B cell (primary cell): ENCODE measurements at regions not wholly inside any gene's neighbourhood (a gene's known extent, or its start where the extent isn't known, plus 50 kb on each side); places are given as distances from the start of the nearest gene placed in this dataset.

Experiments used
- ATAC-seq: fragments of 200-7000 bp; cut with Tn5 transposase; one replicate; pipeline ENCODE4 v1.10.0; 2021; ENCODE audit warnings: low read depth, mild to moderate bottlenecking, moderate number of reproducible peaks, moderate library complexity
- CTCF ChIA-PET: fragments of 350-600 bp; sonication (Branson Sonifier 250); formaldehyde crosslinking; loops from one replicate; lab custom pipeline; 2021; ENCODE audit warnings: antibody characterized with exemption, inconsistent platforms; lab: Charles Lee
- POLR2A ChIA-PET: fragments of 350-600 bp; sonication (Branson Sonifier 250); formaldehyde crosslinking; loops from one replicate; lab custom pipeline; 2021; ENCODE audit warnings: antibody characterized with exemption; lab: Charles Lee
- DNase-seq: peaks from one replicate; pipeline ENCODE4 v3.0.0; 2013
- H2AFZ ChIP-seq: 2 replicates; pipeline ENCODE4 v1.6.1; 2012; ENCODE audit warnings: mild to moderate bottlenecking, low read depth, low read length; ENCODE audit not compliant: insufficient read depth, poor library complexity, severe bottlenecking
- H3K27ac ChIP-seq, 2 donors: 1 replicate in 1 of 2; 2 replicates in 1 of 2; pipeline ENCODE4 v1.5.1; 2012 to 2013; ENCODE audit warnings: low read length in 2 of 2, mild to moderate bottlenecking in 2 of 2, moderate library complexity in 1 of 2
- H3K27me3 ChIP-seq, 4 experiments: fragments of 200-600 bp in 1 of 4; sonication (generic) in 1 of 4; replicated peaks in 1 of 4; 1 replicate in 2 of 4; 2 replicates in 2 of 4; pipeline versions ENCODE4 v1.6.1 to v1.7.0; 2013 to 2016; ENCODE audit warnings: low read length in 3 of 4, mild to moderate bottlenecking in 2 of 4, mixed read lengths in 1 of 4, moderate library complexity in 1 of 4; ENCODE audit not compliant: insufficient read depth in 4 of 4, control insufficient read depth in 3 of 4; ENCODE audit errors: control extremely low read depth in 1 of 4
- H3K36me3 ChIP-seq, 2 experiments: replicated peaks in 1 of 2; 1 replicate in 1 of 2; 2 replicates in 1 of 2; pipeline versions ENCODE4 v1.6.1 to v1.7.1; 2013; ENCODE audit warnings: low read length in 1 of 2; ENCODE audit not compliant: insufficient read depth in 2 of 2, control insufficient read depth in 1 of 2; ENCODE audit errors: control extremely low read depth in 1 of 2, extremely low read depth in 1 of 2
- H3K4me1 ChIP-seq, 2 donors: fragments of 200-600 bp in 1 of 2; sonication (generic) in 1 of 2; 1 replicate in 1 of 2; 2 replicates in 1 of 2; pipeline versions ENCODE4 v1.5.1 to v1.6.1; 2013 to 2017; ENCODE audit warnings: low read length in 2 of 2; ENCODE audit not compliant: control insufficient read depth in 2 of 2, insufficient read depth in 2 of 2
- H3K4me2 ChIP-seq: replicated peaks from 2 replicates; pipeline ENCODE3; 2012; ENCODE audit warnings: mild to moderate bottlenecking, low read depth, low read length; ENCODE audit not compliant: poor library complexity, severe bottlenecking
- H3K4me3 ChIP-seq, 5 experiments: fragments of 200-600 bp in 1 of 5; sonication (generic) in 1 of 5; 1 replicate in 3 of 5; 2 replicates in 2 of 5; pipeline versions ENCODE4 v1.5.1 to v1.7.0; 2011 to 2016; ENCODE audit warnings: low read length in 4 of 5, mild to moderate bottlenecking in 4 of 5, low read depth in 2 of 5, control low read depth in 1 of 5, moderate library complexity in 1 of 5; ENCODE audit not compliant: insufficient read depth in 1 of 5; ENCODE audit errors: control extremely low read depth in 1 of 5, extremely low read depth in 1 of 5
- H3K79me2 ChIP-seq: fragments of 200-600 bp; sonication (generic); one replicate; pipeline ENCODE4 v1.6.0; 2016; ENCODE audit warnings: low read length; ENCODE audit not compliant: control insufficient read depth, insufficient read depth
- H3K9ac ChIP-seq: fragments of 200-600 bp; sonication (generic); 2 replicates; pipeline ENCODE4 v1.6.1; 2017; ENCODE audit warnings: mild to moderate bottlenecking, low read length, moderate library complexity
- H3K9me3 ChIP-seq, 3 donors: one replicate each; pipeline versions ENCODE4 v1.6.1 to v1.7.1; 2013; ENCODE audit warnings: low read length in 2 of 3; ENCODE audit not compliant: control insufficient read depth in 2 of 3, insufficient read depth in 1 of 3; ENCODE audit errors: control extremely low read depth in 1 of 3
- H4K20me1 ChIP-seq: 2 replicates; pipeline ENCODE4 v1.6.0; 2012; ENCODE audit warnings: mild to moderate bottlenecking, low read length; ENCODE audit not compliant: insufficient read depth, control insufficient read depth, poor library complexity, severe bottlenecking
- H3K27ac Mint-ChIP-seq: one replicate; pipeline ENCODE4 v1.8.0; 2021; ENCODE audit warnings: mixed read lengths
- H3K27me3 Mint-ChIP-seq: one replicate; pipeline ENCODE4 v1.8.0; 2021; ENCODE audit warnings: mixed read lengths
- H3K4me1 Mint-ChIP-seq: one replicate; pipeline ENCODE4 v1.8.0; 2021; ENCODE audit warnings: mixed read lengths
- H3K4me3 Mint-ChIP-seq: one replicate; pipeline ENCODE4 v1.8.0; 2021; ENCODE audit warnings: mixed read lengths
- H3K9me3 Mint-ChIP-seq: one replicate; pipeline ENCODE4 v1.8.0; 2022; ENCODE audit warnings: mixed read lengths; ENCODE audit not compliant: insufficient read depth
- EZH2 ChIP-seq: IDR thresholded peaks from 2 replicates; pipeline ENCODE4 v1.6.1; 2012; ENCODE audit warnings: borderline replicate concordance, low read depth, mild to moderate bottlenecking, moderate library complexity, low read length; ENCODE audit not compliant: insufficient read depth, poor library complexity, severe bottlenecking
- WGBS: methylation state at CpG from one replicate; pipeline ENCODE4 v1.1.5; 2013; ENCODE audit warnings: missing lambda C conversion rate; ENCODE audit not compliant: insufficient coverage; 5-methylcytosine and 5-hydroxymethylcytosine counted together
- intact Hi-C: fragments of 100-400 bp; cut with micrococcal nuclease; formaldehyde crosslinking; loops from one replicate; pipeline ENCODE4 v1.10.0; 2022
- TF ChIP-seq, protein P1 (sequence below): fragments of 200-600 bp; IDR thresholded peaks from one replicate; pipeline ENCODE4 v1.8.0; 2022; ENCODE audit warnings: antibody characterized with exemption, mild to moderate bottlenecking

DNA sequence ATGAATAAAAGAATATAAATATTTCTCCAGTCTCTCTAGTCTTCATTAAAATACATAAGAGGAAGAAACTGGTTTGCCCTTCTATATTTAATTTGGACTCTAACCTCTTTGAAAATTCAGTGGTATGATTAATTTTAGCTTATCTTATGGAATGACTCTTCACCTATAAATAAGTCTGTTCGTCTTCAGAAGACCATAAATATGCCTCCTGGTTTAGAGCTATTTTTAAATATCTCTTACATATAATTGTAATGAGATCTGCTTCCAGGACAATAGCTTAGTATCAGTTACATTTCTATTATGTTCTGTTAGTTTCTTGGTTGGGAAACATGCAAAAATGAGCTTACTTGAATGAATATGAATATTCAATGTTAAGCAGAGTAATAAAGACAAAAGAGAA lies 257.5 kb upstream of the HMGA2 start:
- Mint-ChIP-seq H3K4me1 (no peaks in the 10 kb centered on the region), H3K27ac (no peak overlapping the region), H3K27me3 (peaks cover 15% of the 10 kb centered on the region), H3K9me3 (peaks cover 2% of the 10 kb centered on the region), H3K4me3 (no peak overlapping the region)
- Histone ChIP-seq H3K9ac (no peak overlapping the region), H3K4me1 (no peaks in the 10 kb centered on the region), H3K36me3 (no peaks in the 10 kb centered on the region), H3K4me3 (no peak overlapping the region), H3K27ac (no peak overlapping the region), H3K79me2 (no peaks in the 10 kb centered on the region), H2AFZ (no peak overlapping the region), H4K20me1 (no peaks in the 10 kb centered on the region), H3K9me3 (no peaks in the 10 kb centered on the region), H3K27me3 (peaks cover 0 to 3% (median 0%) of the 10 kb centered on the region in 4 experiments), H3K4me2 (no peak overlapping the region)
- no peak for ATAC-seq
- CTCF ChIA-PET: interaction anchor here (1.2 kb wide), 1 partner anchor 10 kb away, joined by 6 read pairs; no protein-coding TSS in a partner anchor
- WGBS: no CpG with 5 or more reads among the region's 1 CpG
- no peak for DNase-seq
- POLR2A ChIA-PET: no interaction called here
- TF ChIP-seq EZH2: no peak
- TF ChIP-seq, protein P1, sequence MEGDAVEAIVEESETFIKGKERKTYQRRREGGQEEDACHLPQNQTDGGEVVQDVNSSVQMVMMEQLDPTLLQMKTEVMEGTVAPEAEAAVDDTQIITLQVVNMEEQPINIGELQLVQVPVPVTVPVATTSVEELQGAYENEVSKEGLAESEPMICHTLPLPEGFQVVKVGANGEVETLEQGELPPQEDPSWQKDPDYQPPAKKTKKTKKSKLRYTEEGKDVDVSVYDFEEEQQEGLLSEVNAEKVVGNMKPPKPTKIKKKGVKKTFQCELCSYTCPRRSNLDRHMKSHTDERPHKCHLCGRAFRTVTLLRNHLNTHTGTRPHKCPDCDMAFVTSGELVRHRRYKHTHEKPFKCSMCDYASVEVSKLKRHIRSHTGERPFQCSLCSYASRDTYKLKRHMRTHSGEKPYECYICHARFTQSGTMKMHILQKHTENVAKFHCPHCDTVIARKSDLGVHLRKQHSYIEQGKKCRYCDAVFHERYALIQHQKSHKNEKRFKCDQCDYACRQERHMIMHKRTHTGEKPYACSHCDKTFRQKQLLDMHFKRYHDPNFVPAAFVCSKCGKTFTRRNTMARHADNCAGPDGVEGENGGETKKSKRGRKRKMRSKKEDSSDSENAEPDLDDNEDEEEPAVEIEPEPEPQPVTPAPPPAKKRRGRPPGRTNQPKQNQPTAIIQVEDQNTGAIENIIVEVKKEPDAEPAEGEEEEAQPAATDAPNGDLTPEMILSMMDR: no peak
- intact Hi-C loops: no loop called here

- Mint-ChIP-seq H3K4me1 (no peaks in the 10 kb centered on the region), H3K27me3 (peaks cover 15% of the 10 kb centered on the region), H3K4me3 (no peak overlapping the region), H3K9me3 (peaks cover 2% of the 10 kb centered on the region), H3K27ac (no peak overlapping the region)
- Histone ChIP-seq H3K4me2 (no peak overlapping the region), H3K9ac (no peak overlapping the region), H4K20me1 (no peaks in the 10 kb centered on the region), H3K4me3 (no peak overlapping the region), H2AFZ (no peak overlapping the region), H3K36me3 (no peaks in the 10 kb centered on the region), H3K79me2 (no peaks in the 10 kb centered on the region), H3K4me1 (no peaks in the 10 kb centered on the region), H3K27me3 (peaks cover 0 to 3% (median 0%) of the 10 kb centered on the region in 4 experiments), H3K9me3 (no peaks in the 10 kb centered on the region), H3K27ac (no peak overlapping the region)
- ChIA-PET POLR2A (no interaction called here), CTCF (no interaction called here)
- TF ChIP-seq, protein P1: no peak
- TF ChIP-seq EZH2: no peak
- ATAC-seq (no peak), DNase-seq (no peak)
- 69% methylated on average over 3 of the region's 3 CpGs for WGBS
- intact Hi-C loops: no loop called here
Observed at GRCh38 chr12:65567820-65568219, 256.5 kb upstream of the HMGA2 start.
